HFF-Myc (cell line): ENCODE measurements at regions not wholly inside any gene's neighbourhood (a gene's known extent, or its start where the extent isn't known, plus 50 kb on each side); places are given as distances from the start of the nearest gene placed in this dataset.
"Not testable (repeated sequence)": the region's sequence is repeated elsewhere in the genome, so short reads cannot be mapped to it uniquely, and the experiment has no call there.

Experiments used
- DNase-seq: peaks from one replicate; pipeline ENCODE4 v3.0.0-alpha.2; 2011; ENCODE audit warnings: low read depth; ENCODE audit errors: extremely low read depth
- H3K4me3 ChIP-seq: replicated peaks from 2 replicates; pipeline ENCODE4 v1.5.1; 2011; ENCODE audit warnings: low read depth, mild to moderate bottlenecking, control low read depth, low read length
- TF ChIP-seq, protein P1 (sequence below): IDR thresholded peaks from 2 replicates; pipeline ENCODE4 v1.5.1; 2012; ENCODE audit warnings: mild to moderate bottlenecking, low read depth, low read length, control low read depth; ENCODE audit errors: missing control alignments

- no peak for DNase-seq
- TF ChIP-seq, protein P1, sequence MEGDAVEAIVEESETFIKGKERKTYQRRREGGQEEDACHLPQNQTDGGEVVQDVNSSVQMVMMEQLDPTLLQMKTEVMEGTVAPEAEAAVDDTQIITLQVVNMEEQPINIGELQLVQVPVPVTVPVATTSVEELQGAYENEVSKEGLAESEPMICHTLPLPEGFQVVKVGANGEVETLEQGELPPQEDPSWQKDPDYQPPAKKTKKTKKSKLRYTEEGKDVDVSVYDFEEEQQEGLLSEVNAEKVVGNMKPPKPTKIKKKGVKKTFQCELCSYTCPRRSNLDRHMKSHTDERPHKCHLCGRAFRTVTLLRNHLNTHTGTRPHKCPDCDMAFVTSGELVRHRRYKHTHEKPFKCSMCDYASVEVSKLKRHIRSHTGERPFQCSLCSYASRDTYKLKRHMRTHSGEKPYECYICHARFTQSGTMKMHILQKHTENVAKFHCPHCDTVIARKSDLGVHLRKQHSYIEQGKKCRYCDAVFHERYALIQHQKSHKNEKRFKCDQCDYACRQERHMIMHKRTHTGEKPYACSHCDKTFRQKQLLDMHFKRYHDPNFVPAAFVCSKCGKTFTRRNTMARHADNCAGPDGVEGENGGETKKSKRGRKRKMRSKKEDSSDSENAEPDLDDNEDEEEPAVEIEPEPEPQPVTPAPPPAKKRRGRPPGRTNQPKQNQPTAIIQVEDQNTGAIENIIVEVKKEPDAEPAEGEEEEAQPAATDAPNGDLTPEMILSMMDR = no peak
- H3K4me3 ChIP-seq = no peak overlapping the region
These were observed 340.4 kb upstream of the FRG1 start for GRCh38 chr4:189600264-189600663.

- H3K4me3 ChIP-seq = no peak overlapping the region
- TF ChIP-seq, protein P1 = no peak
- DNase-seq = no peak
These were observed 339.8 kb upstream of the FRG1 start for GRCh38 chr4:189600718-189601435.

GRCh38 chr4:189602827-189603226 lies 337.8 kb upstream of the FRG1 start:
- not testable (repeated sequence) for DNase-seq, H3K4me3 ChIP-seq

DNA sequence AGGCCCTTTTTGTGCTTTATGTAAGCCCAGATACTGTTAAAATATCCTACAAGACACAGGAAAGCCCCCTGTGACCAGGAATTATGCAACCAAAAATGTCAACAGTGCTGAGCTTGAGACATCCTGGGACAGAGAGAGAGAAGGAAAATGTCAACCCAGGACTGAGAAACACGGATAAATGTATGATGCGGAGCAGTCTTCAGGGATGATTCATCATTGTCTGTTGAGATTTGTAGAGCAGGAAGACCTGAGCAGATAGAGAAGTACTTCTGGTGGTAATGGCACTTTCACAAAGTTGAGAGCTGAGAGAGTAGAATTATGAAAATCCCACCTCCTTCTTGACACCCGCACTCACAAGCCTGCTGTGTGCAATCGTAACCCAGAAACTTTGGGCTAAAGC lies 330.1 kb upstream of the FRG1 start:
- not testable (repeated sequence) for H3K4me3 ChIP-seq, DNase-seq

- no peak for DNase-seq
- H3K4me3 ChIP-seq = no peak overlapping the region
- TF ChIP-seq, protein P1 = no peak
These were observed 327.5 kb upstream of the FRG1 start for GRCh38 chr4:189613207-189613606.

GRCh38 chr4:189615217-189615663 lies 325.4 kb upstream of the FRG1 start:
- no peak overlapping the region for H3K4me3 ChIP-seq
- TF ChIP-seq, protein P1 = no peak
- DNase-seq = no peak

DNA sequence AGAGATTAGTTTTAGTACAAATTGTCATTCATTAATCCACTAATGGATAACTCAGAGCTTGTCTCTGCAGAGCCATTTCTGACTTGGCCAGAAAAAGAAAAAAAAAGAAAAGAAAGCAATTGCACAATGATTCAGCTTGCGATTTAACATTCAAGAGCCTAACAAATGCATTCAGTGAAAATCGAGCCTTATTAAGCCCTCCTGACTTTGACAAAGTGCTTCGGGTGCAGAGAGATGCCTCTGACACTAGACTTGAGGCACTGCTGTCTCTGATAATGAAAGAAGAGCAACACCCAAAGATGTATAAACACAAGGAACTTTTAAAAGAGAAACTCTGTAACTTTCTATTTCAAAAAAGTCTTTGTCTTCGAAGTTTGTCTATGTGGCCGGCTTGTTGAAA lies 322.9 kb upstream of the FRG1 start:
- H3K4me3 ChIP-seq, DNase-seq: not testable (repeated sequence)

DNA sequence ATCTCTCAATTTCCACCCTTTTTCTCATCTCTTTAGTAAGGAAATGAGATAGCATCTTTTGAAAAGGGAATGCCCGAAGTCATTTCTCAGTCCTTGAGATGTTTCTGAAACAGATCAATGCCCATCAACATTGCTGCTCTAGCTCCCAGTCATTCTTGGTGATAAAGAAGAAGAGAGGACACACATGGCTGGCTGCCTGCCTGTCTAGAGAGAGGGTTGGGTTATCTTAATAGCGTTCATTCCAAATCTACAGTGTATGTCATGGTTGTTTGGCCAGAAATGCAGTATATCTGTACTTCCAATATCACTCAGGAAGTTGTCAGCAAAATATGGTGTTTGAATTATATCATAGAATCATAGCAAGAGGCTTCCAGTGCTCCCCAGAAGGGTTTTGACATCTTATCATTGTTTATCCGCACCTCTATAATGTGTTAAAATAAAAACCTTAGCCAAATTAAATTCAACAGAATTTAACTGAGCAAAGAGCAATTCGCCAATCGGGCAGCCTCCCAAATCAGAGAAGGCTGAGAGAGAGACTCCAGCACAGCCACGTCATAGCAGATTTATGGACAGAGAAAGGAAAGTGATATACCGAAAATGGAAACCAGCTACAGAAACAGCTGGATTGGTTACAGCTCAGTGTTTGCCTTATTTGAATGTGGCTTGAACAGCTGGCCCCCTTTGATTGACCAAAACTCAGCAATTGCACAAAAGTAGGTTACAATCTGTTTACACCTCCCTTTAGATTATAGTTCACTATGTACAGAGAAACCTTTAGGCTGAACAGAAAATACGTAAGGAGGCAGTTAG lies 321.0 kb upstream of the FRG1 start:
- H3K4me3 ChIP-seq, DNase-seq: not testable (repeated sequence)

DNA sequence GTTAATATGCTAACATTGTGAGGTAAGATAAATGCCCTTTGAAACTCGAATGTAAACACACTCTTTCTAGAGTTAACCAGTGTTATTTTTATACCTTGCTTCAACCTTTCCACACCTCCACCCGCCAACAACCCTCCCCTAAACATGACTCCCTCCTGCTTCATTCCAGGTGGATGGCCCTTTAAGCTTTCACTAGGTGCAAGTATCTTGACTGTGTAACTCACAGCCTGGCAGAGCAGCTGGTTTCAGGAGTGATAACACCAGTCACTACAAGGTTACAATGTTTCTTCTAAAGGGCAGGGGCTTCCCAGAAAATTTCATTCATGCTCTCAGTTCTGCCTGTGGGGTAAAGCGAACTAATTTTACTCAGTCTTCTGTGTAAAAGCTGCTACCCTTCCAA lies 318.1 kb upstream of the FRG1 start:
- not testable (repeated sequence) for H3K4me3 ChIP-seq, DNase-seq

- H3K4me3 ChIP-seq = not testable (repeated sequence)
These were observed 313.6 kb upstream of the FRG1 start for GRCh38 chr4:189627041-189627440.

DNA sequence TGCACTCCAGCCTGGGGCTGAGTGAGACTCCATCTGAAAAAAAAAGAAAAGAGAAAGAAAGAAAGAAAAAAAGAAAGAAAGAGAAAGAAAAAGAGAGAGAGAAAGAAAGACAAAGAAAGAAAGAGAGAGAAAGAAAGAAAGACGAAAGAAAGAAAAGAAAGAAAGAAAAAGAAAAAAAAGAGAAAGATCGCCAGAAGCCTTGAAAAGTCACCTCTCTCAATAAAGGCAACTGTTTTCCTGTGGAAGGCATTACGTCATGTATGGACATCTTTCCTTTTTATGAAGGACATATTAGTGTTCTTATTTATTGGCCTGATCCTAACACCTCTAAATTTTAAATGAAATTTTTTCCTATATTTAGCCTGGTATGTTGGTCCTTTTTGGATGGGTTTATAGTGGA lies 310.9 kb upstream of the FRG1 start:
- not testable (repeated sequence) for H3K4me3 ChIP-seq, DNase-seq

More at GRCh38 chr4:189627041-189627440, 313.6 kb upstream of the FRG1 start:
- DNase-seq = not testable (repeated sequence)

DNA sequence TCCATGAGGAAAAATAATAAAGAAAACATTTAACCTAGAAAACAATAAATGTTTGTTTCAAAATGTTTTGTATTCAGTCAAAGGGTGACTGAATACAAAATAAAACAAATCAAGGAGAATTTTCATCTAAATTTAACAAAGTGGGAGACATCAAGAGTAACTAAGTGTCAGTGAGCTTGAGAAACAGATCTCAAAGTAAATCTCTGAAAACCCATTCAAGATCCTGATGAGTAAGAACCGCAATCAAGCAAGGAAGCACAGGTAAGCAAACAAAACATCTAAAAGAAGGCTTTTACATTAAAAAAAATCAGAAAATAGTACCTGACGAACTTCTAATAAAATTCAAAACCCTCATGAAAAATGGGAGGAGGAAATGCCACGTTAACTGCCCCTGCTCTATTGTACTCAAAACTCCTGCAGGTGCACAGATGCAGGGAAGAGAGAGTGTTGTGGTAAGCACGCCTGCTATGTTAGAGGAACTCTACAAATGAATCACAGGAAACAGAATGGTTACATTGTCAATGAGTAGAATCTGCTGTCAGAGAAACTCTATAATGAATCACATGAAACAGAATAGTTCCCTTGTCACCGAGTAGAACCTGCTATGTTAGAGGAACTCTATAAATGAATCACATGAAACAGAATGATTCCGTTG lies 309.6 kb upstream of the FRG1 start:
- not testable (repeated sequence) for DNase-seq, H3K4me3 ChIP-seq

DNA sequence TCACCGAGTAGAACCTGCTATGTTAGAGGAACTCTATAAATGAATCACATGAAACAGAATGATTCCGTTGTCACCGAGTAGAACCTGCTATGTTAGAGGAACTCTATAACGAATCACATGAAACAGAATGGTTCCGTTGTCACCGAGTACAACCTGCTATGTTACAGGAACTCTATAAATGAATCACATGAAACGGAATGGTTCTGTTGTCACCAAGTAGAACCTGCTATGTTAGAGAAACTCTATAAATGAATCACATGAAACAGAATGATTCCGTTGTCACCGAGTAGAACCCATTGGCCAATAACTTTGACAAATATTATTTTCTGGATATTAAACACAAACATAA lies 309.1 kb upstream of the FRG1 start:
- H3K4me3 ChIP-seq, DNase-seq: not testable (repeated sequence)
